HL-60 (cell line): ENCODE measurements at regions not wholly inside any gene's neighbourhood (a gene's known extent, or its start where the extent isn't known, plus 50 kb on each side); places are given as distances from the start of the nearest gene placed in this dataset.
"Not testable (repeated sequence)": the region's sequence is repeated elsewhere in the genome, so short reads cannot be mapped to it uniquely, and the experiment has no call there.

Experiments
- DNase-seq, 2 experiments: peaks; one replicate each; pipeline ENCODE4 v3.0.0-alpha.2; 2010 to 2020; ENCODE audit warnings: low read depth in 1 of 2, low spot score in 1 of 2
- H3K27ac ChIP-seq: fragments of 250-450 bp; sonication (Bioruptor Pico); replicated peaks from 2 replicates; pipeline ENCODE4 v1.5.1; 2020; ENCODE audit warnings: mild to moderate bottlenecking, moderate library complexity
- H3K27me3 ChIP-seq: fragments of 250-450 bp; sonication (Bioruptor Pico); 2 replicates; pipeline ENCODE4 v1.5.1; 2021; ENCODE audit warnings: mild to moderate bottlenecking, moderate library complexity; ENCODE audit not compliant: insufficient read depth, poor library complexity, severe bottlenecking
- H3K4me3 ChIP-seq: replicated peaks from 2 replicates; pipeline ENCODE4 v1.5.1; 2011; ENCODE audit warnings: mild to moderate bottlenecking, control low read depth, low read length; ENCODE audit not compliant: insufficient read depth
- GABPA ChIP-seq: IDR thresholded peaks from 2 replicates; pipeline ENCODE4 v1.6.1; 2012; ENCODE audit warnings: low read depth
- POLR2AphosphoS5 ChIP-seq: IDR thresholded peaks from 2 replicates; pipeline ENCODE4 v1.6.1; 2012; ENCODE audit warnings: low read depth
- SPI1 ChIP-seq: IDR thresholded peaks from 2 replicates; pipeline ENCODE4 v1.6.1; 2012; ENCODE audit warnings: low read depth, mild to moderate bottlenecking, borderline replicate concordance
- TF ChIP-seq, protein P1 (sequence below): IDR thresholded peaks from 2 replicates; pipeline ENCODE4 v1.6.1; 2012; ENCODE audit warnings: low read depth; ENCODE audit not compliant: insufficient replicate concordance
- TF ChIP-seq, protein P2 (sequence below): IDR thresholded peaks from one replicate; pipeline ENCODE4 v1.5.1; 2011; ENCODE audit warnings: low read length, control low read depth, inconsistent platforms; ENCODE audit not compliant: insufficient read depth

DNA sequence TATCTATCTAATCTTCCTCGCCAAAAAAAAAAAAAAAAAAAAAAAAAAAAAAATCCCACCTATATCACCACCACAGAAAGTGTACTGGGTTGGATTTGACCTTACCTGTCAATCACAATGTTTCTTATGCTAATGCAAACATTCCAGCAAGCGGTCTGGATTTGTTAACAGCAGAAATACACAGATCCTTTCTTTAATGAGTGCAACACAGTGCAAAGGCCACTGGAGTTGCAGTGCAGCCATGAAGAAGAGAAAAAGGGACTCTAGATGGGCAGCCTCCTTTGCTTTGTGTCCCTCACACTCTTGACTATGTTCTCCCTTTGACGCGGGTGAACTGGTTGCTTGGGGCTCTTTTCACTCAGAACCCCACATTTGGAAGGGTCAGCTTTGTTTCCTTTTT, 127.3 kb upstream of the PRKCQ start:
- DNase-seq: no peak
- no peak overlapping the region for H3K27ac ChIP-seq
- TF ChIP-seq, protein P1, sequence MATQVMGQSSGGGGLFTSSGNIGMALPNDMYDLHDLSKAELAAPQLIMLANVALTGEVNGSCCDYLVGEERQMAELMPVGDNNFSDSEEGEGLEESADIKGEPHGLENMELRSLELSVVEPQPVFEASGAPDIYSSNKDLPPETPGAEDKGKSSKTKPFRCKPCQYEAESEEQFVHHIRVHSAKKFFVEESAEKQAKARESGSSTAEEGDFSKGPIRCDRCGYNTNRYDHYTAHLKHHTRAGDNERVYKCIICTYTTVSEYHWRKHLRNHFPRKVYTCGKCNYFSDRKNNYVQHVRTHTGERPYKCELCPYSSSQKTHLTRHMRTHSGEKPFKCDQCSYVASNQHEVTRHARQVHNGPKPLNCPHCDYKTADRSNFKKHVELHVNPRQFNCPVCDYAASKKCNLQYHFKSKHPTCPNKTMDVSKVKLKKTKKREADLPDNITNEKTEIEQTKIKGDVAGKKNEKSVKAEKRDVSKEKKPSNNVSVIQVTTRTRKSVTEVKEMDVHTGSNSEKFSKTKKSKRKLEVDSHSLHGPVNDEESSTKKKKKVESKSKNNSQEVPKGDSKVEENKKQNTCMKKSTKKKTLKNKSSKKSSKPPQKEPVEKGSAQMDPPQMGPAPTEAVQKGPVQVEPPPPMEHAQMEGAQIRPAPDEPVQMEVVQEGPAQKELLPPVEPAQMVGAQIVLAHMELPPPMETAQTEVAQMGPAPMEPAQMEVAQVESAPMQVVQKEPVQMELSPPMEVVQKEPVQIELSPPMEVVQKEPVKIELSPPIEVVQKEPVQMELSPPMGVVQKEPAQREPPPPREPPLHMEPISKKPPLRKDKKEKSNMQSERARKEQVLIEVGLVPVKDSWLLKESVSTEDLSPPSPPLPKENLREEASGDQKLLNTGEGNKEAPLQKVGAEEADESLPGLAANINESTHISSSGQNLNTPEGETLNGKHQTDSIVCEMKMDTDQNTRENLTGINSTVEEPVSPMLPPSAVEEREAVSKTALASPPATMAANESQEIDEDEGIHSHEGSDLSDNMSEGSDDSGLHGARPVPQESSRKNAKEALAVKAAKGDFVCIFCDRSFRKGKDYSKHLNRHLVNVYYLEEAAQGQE: no peak
- no peak for TF ChIP-seq POLR2AphosphoS5
- no peak for TF ChIP-seq GABPA

DNA sequence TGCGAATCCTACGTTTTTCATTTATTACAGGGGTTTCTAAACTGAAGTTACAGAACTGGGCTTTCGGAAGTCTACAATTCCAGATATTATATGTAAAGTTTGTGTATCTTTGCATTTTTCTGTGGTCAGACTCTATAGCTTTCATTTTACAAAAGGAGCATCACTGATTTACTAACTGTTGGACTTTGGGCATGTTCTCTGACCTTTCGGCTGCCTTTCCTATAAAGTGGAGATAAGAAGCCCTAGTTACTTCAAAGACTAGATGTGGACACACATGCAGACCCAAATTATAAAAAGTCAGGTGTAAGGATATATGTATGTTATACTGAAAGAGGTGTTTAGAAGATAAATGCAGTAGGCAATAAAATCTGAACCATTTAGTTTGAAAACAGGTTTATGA, 126.6 kb upstream of the PRKCQ start:
- TF ChIP-seq, protein P1: no peak
- TF ChIP-seq SPI1 (no peak), GABPA (no peak), POLR2AphosphoS5 (no peak)
- TF ChIP-seq, protein P2, sequence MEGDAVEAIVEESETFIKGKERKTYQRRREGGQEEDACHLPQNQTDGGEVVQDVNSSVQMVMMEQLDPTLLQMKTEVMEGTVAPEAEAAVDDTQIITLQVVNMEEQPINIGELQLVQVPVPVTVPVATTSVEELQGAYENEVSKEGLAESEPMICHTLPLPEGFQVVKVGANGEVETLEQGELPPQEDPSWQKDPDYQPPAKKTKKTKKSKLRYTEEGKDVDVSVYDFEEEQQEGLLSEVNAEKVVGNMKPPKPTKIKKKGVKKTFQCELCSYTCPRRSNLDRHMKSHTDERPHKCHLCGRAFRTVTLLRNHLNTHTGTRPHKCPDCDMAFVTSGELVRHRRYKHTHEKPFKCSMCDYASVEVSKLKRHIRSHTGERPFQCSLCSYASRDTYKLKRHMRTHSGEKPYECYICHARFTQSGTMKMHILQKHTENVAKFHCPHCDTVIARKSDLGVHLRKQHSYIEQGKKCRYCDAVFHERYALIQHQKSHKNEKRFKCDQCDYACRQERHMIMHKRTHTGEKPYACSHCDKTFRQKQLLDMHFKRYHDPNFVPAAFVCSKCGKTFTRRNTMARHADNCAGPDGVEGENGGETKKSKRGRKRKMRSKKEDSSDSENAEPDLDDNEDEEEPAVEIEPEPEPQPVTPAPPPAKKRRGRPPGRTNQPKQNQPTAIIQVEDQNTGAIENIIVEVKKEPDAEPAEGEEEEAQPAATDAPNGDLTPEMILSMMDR: no peak
- Histone ChIP-seq H3K27me3 (no peaks in the 10 kb centered on the region), H3K27ac (no peak overlapping the region), H3K4me3 (no peak overlapping the region)
- no peak for DNase-seq

More for the DNA sequence above, 127.3 kb upstream of the PRKCQ start:
- H3K4me3 ChIP-seq: no peak overlapping the region
- no peaks in the 10 kb centered on the region for H3K27me3 ChIP-seq

DNA sequence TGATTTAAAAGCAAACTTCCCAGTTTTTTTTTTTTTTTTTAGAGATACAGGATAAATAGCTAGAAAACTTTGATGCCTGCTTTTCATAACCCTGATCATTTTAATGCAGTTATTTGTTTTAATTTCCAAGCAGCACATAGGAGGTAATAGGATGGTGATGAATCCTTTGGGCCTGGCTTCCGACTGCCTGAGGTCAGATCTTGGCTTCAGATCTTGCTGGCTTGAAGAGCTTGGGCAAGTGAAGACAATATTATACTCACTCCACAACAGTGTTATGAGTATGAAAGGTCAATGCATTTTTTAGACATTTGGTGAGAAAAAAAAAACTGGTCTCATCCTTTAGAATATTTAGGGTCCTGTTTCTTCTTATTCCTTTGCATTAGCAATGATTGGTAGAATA, 124.8 kb upstream of the PRKCQ start:
- no peak overlapping the region for H3K27ac ChIP-seq
- no peaks in the 10 kb centered on the region for H3K27me3 ChIP-seq
- no peak for DNase-seq
- no peak overlapping the region for H3K4me3 ChIP-seq
- no peak for TF ChIP-seq POLR2AphosphoS5
- TF ChIP-seq GABPA: no peak
- TF ChIP-seq, protein P1: no peak
- TF ChIP-seq SPI1: no peak
- TF ChIP-seq, protein P2: no peak

DNA sequence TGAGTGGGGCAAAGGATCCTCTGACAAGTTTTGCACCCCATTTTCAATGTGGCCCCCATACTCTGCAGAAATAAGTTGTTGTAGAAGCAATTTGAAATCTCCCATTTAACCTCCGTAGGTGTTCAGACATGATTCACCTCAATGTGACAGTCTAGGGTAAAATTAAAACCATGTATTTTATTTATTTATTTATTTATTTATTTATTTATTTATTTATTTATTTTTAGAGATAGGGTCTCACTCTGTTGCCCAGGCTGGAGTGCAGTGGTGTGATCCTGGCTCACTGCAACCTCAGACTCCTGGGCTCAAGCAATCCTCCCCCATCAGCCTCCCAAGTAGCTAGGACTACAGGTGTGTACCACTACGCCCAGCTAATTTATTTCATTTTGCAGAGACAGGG, 122.8 kb upstream of the PRKCQ start:
- H3K27me3 ChIP-seq, DNase-seq, H3K27ac ChIP-seq, H3K4me3 ChIP-seq: not testable (repeated sequence)
